UCSD-AML1 (cell line): ENCODE measurements at regions not wholly inside any gene's neighbourhood (a gene's known extent, or its start where the extent isn't known, plus 50 kb on each side); places are given as distances from the start of the nearest gene placed in this dataset.

Experiments used
- DNase-seq: peaks from one replicate; lab custom pipeline; 2025; ENCODE audit not compliant: unreplicated experiment; lab: John Stamatoyannopoulos, UW

DNA sequence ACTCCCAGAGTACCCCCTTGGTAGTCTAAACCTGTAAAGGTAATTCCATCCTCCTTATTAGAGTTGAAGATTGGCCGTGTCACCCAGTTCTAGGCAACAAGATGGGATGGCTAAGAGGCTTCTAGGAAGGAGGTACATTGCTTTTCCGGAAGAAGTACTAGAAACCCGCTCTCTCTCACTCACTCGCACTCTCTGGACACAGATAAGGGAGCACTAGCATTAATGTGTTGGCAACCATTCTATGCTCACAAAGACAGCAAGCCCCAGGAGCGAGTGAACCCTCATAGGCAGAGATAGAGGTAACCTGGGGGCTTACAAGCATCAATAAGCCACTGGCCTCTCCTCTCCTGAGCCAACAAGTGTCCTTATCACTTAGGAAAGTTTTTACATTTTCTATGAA, 503.2 kb upstream of the JARID2 start:
- no peak for DNase-seq

DNA sequence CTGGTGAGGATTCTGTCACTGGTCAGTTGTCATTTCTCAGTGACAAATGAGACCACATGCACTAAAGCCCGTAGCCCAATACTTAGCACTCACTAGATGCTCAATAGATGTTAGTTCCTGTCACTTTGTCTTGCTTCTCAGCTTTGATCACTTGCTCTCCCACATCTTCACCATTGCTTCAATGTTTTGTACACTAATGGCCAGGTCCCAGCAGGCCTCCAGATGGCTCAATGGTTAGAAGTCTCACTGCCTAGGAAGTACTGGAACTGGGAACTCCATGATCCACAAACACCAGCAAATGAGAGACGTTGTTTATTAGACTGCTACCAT, 502.8 kb upstream of the JARID2 start:
- no peak for DNase-seq

DNA sequence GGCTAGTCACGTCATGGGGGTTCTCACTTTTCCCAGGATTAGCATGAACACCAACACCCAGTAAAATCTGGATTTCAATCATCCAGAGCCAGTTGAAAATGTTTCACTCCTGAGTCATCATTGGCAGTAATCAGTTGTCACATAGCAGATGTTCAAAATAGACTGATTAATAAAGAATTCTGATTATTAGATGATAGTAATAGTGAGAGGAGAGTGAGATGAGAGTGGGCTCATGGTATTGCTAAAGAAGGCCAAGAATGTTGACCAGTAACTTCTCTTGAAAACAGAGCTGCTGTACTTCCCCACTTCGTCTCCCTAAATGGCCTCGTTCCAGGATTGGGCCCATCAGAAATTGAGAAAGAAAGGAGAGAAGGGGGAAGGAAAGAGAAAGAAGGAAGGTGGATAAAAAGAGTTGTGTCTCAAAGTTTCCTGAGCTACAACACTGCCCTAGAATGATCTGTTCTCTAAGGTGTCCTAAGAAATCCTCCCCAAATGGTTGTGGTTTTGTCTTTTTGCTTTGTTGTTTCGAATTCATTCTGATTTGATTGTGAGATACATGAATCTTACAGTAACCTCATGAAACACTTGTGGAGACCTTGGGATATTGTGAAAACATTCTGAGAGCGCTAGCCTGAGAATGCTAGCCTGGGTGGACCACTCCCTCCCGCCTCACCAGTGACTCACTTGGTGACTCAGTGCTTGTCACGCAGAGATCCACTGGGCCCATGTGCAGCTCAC, 502.2 kb upstream of the JARID2 start:
- no peak for DNase-seq

DNA sequence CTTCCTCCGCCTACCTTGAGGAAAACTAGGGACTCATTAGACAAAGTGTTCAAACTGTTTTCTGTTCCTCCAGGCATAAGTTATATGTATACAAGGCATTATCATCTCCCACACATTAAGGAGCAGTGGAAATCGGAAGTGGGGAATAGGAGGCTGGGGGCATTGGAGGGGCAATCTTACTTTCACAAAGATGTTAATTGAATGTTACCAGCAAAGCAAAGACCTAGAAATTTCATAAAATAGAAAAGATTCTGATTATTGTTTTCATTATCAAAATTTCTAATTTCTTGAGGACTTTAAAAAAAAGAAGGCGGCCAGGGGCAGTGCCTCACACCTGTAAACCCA, 501.7 kb upstream of the JARID2 start:
- no peak for DNase-seq

DNA sequence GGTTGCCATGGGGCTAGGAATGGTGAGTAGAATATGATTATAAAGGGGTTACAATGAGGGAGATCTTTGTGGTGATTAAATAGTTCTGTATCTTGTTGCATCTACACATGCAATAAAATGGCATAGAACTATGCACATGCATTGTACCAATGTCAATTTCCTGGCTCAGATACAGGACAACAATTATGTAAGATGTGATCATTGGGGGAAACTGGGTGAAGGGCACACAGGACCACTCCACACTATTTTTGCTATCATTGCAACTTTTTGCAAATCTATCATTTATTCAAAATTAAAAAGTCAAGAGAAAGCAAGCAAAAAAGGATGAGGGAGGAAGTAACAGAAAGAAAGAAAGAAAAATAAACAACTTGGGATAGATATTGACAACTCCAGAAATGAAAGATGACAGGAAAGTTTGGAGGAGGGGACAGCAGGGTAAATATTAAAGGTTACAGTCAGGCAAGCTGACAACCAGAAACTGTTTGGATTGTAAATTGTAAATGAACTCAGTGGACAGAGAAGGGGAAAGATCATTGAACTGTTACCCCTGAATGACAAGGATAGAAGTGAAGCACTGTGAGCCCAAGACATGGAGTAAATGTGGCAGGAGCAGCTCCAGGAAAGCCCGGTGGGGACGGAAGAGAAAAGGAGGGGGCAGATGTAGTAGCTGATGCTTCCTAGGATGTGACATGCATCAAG, 499.6 kb upstream of the JARID2 start:
- no peak for DNase-seq

DNA sequence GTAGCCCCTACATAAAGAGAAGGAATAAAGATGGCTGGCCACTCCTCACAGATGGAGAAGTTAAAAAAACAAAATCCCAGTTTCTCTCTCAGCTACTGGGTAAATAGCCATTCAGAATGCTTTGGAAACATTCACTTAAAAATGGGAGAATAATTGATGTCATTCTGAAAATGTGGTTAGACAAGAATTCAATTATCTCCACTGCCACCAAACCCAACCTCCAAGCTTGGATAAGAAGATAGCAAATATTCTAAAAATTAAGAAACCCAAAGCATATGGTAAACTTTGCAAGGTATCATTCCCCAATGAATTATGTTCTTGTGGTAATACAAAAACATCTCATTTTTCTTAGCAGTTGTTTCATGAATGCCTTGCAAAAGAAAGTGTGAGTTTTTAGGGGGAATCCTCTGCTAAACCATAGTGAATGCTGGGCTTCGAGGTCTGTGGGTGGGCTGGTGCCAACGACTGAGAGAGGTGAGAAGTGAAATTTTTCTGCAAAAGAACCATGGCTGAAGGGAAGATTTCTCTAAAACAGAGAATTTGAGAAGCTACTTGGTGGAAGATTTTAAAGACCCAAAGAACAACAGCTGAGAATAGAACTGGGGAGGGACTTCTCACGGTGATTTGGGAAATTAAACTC, 497.9 kb upstream of the JARID2 start:
- DNase-seq: no peak

DNA sequence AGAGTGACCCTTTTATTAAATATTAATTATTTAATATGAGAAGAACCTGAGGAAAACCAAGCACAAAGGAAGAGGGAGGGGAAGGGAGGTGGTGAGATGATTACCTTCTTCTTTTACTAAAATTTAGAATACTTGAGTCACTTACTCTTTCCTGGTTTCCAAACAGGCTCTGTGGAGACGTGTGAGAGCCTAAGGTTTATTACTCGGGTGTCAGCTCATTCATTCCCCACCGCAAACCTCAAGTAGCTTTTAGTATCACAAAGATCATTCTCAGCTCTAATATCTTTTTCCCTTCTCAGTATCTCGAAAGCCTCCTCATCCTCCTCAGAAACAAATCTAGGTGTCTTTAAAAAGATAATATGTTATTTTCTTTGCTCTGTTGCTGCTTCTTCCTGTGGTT, 497.2 kb upstream of the JARID2 start:
- DNase-seq: no peak

DNA sequence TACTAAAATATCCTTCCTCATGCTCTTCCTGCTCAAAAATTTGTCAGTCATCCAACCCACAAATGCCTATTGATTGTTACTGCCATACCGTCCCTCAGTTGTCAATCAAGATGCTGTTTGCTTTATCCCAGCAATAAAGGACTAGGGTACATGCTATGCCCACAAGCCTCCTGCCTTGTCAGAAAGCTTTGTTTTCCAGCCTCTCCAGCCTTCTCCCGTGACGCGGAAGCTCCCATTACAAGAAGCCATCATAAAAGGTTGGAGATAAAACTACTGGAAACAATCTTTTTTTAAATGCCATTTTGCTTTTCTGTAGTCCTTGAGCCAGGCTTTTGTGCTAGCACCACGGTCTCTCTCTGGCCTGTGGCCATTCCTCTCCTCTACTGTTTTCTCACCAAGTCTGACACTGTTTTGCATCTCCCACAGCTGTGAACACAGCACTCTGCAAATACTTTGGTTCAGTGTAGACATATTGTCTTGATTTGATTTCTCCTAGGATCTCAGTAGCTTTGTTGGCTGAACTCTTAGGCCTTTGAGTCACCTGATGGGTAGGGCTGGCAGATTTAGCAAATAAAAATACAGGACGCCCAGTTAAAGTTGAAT, 495.7 kb upstream of the JARID2 start:
- DNase-seq: no peak

DNA sequence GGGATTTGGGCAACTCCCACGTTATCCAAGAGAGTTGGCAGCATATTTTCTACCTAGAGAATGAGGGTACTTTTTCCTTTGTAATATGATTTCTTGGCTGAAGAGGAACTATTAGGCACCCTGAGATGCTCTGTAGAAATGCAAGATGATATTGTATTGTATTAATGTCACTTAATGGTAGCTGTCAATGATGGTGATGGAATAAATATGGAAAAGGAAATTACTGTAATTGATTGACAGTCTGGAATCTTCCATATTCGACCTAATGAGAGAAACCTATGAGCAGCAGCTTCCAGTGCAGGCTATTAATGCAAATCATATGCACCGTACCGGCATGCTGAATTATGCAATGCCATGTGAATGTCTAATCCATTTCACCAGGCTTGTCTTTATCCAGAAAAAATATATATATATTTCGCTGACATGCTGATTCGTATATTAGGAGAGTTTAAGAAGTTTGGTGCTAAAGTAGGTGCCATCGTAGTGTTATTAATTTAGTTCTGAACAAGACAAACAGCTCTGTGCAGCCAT, 494.2 kb upstream of the JARID2 start:
- DNase-seq: no peak

DNA sequence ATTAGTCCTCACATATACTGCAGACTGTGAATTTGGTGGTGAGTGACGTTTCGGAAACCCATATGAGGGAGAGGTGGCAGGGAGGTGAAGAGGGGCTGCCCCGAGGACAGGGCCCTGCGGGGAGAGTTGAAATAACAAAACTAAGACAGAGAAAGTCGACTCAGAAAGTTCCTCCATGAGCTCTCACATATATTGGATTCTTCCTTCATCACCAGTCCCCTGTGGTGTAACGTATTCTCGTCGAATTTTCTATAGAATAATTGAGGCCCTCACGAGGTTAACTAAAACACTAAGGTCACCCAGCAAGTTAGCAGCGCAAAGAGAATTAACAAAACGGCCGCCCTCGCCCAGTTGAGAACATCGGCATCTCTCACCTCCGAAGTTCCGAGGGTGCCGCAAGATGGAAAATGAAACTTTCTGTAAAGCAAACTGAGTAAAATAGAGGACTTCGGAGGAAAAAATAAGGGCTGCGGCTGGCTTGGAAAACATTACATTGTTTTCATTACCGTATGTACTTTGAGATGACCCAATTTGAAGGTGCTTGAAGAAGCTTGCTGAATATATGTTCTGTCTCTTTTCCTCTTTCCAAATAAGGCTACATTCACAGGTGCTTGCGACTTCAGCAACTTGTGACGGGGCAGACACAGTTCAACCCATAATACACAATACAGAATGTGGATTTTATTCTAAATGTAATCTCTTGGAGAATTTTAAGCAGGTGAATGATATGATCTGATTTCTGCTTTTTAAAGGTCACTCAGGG, 490.9 kb upstream of the JARID2 start:
- DNase-seq: no peak

DNA sequence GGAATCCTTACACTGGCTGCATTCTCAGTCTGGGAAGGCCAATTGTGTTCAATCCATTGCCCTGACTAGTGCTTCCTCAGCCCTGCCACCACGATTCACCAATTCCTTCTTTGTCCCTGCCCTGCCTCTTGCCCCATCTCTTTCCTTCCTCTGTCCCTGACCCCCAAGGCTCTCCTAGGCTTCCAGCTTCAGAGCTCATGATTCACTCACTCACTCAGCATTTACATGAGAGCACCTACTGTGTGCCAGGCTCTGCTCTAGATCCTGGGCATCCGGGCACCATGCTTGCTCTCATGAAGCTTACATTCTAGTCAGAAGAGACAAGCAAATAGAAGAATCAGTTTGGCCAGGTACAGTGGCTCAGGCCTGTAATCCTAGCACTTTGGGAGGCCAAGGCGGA, 489.5 kb upstream of the JARID2 start:
- DNase-seq: no peak

DNA sequence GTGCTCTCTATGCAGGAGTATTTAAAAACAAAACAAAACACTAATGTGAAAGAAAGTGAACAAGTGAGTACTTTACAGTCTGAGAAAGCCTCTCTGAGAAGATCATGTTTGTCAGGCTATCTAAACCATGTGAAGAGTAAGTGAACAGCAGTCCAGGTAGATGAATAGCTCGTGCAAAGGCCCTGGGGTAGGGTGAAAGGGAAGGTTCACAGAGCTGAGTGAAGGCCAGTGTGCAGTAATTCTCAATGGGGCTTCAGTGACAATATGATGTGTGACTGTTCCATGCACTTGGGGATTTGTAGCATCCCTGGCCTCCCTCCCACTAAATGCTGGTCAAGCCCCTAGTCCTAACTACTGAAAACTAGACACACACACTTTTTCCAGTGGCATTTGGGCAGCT, 488.9 kb upstream of the JARID2 start:
- DNase-seq: no peak

DNA sequence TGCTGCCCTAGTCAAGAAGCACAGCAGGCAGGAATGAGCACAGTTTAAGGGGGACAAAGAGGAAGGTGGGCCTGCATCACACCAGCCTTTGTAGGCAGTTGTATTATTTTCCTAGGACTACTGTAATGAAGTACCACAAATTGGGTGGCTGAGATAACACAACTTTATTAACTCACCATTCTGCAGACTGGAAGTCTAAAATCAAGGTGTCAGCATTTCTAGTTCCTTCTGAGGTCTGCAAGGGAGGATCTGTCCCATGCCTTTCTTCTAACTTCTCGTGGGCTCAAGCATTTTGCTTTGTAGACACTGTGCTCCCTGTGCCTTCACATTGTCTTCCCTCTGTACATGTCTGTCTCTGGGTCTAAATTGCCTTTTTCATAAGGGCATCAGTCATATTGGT, 488.5 kb upstream of the JARID2 start:
- DNase-seq: no peak

DNA sequence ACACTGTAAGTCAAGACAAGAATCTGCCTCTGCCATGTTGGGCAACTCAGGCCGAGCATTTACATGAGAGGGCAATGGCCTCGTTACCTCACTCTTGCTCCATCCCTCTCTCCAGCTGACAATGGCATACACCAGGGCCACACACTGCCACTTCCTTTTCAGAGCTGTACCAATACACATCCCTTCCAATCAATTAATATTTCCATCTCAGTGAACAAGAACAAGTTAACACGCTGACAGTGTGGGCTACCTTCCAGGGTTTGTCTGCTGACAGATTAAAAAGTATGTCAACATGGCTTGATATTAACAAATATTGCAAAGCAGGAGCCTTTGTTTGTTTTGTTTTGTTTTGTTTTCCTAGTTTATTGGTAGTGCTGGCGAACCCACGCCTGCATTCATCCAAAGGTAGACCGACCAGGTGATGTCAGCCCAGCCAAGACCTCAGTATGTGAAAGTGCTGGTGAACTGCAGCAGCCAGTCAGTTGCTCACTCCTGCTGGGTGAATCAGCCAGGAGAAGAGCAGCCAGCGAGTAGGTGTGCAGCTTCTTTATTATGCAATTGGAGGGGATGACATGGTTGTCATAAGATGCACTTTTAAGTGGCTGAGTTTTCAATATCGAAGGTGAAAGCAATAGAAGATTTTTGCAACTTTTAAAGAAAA, 487.3 kb upstream of the JARID2 start:
- DNase-seq: no peak

DNA sequence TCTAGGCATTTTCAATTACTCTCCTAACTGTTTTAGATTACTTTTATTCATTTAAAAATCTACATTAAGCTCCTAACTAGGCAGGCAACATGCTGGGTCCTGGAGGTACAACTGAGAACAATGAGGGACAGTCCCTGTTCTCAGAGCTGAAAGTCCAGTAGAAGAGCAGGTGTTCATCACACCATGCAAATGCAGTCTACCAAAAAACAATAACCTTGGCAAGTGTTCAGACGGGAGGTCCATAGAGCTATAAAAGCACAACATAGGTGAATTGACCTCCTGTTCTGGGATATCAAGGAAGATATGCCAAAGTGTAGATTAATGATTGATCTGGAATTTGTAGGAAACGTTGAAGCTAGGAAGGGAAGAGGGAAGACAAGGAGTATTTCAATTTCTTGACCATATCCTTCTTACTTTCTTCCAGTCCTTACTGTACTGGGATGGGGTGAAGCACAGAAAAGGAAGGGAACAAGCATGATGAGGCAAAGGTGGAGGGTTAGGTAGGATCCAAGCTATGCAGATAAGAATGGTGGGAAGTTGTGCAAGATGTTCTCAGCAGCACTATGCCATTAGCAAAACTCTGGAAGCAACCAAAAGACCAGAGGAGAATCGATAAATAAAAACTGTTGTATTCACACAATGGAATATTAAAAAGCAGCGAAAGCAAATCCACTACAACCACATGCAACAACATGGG, 485.7 kb upstream of the JARID2 start:
- DNase-seq: no peak

DNA sequence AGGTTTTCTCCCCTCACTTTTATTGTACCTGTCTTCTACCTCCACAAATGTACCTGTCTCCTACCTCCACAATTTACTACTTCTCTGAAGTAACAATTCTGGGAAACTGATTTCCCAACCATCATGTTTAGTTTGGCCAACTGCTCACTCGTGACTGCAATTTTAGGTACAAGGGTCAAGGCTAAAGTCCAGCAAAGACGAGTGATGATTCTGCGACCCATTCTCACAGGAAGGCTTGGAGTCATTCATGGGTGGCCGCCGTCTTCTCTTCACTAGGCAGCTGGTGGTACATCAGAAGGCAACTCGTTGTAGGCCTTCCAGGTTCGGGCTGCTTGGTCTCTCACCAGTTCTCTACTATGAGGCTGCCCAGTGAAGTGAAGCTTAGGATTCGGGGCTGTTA, 483.8 kb upstream of the JARID2 start:
- no peak for DNase-seq

DNA sequence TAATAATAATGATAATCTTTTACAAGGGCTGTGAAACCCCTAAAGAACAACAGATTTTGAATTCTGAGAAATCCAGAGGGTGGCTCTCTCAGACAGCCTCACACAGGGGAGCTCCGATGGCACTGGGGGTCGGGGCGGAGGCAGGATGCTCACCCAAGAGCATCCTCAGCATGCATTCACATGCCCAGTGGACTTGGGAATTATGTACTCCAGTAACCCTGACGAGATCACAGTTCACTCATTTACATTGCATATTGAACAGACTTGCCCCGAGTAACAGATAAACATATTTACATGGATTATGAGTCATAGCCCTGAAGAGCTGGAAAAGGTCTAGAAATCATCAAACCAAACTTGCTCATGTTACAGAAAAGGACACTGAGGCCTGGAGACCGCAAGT, 482.7 kb upstream of the JARID2 start:
- DNase-seq: no peak

DNA sequence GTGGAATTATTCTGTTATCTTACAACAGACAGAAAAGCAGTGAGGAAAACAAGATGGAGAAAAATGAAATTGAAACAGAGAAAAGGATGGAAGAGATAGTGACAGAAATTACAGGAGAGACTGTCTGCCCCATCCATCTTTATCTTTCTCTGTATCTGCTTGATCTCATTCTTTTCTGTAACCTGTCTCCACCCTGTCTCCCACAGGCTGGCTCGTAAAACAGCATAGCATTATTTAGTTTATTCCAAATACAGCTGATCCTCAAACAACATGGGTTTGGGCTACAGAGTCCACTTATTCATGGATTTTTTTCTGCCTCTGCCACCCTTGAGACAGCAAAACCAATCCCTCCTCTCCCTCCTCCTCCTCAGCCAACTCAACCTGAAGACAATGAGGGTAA, 482.3 kb upstream of the JARID2 start:
- no peak for DNase-seq

DNA sequence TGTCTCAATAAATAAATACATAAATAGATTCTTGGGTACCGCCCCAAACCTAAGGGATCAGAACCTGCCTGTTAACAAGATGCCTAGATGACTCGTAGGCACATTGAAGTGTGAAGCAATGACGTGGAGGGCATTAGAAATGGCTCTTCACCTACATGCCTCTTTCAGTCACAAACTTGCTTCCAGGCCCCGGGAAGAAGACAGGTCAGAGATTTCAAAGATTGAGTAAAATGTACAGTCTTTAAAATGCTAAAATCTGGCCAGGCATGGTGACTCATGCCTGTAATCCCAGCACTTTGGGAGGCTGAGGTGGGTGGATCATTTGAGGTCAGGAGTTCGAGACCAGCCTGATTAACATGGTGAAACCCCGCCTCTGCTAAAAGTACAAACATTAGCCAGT, 480.8 kb upstream of the JARID2 start:
- DNase-seq: no peak

DNA sequence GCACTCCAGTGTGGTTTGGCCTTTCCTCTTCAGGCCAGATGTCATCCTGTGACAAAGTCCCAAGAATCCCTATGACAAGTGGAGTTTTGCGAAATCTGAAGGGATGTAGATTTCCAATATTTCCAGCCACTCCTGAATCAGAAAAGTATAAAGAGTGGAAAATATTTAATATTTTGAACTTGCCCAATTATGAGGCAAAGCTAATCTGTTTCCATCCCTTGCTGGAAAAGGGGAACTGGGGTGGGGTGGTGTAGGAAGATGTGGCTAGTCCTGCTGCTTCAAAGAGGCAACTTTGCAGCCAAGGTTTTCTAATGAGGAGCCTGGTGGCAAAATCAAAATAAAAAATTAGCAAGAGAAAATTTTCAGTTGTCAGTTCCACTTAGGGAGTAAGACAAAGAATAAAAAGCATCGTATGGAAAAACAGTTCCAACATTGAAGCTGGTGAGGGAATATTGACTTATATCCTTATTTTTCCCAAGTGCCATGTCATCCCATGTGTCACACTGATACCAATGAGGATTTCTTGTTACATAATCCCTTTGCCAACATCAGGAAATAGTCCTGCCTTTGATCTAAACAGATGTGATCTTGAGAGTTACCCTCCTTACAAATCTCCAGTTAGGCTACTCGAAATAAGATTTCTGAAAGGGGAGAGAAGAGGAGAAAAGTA, 480.0 kb upstream of the JARID2 start:
- DNase-seq: no peak
